H1 (cell line): ENCODE measurements at regions not wholly inside any gene's neighbourhood (a gene's known extent, or its start where the extent isn't known, plus 50 kb on each side); places are given as distances from the start of the nearest gene placed in this dataset.
A peak's percentile ranks its signal among the peaks of the same experiment; 100 is the strongest.

Source experiments
- CTCF ChIA-PET: fragments of 300-600 bp; sonication (Branson Sonifier 250); formaldehyde crosslinking; loops from one replicate; lab custom pipeline; 2021; ENCODE audit not compliant: partially characterized antibody; lab: Charles Lee
- POLR2A ChIA-PET: fragments of 300-600 bp; sonication (Branson Sonifier 250); formaldehyde crosslinking; loops from one replicate; lab custom pipeline; 2021; ENCODE audit warnings: inconsistent platforms; ENCODE audit not compliant: partially characterized antibody; lab: Charles Lee
- DNase-seq, 2 experiments: peaks; one replicate each; pipeline versions ENCODE4 v3.0.0 to v3.0.0-alpha.2; 2010 to 2022; ENCODE audit warnings: low spot score in 2 of 2, low read depth in 1 of 2, mixed read lengths in 1 of 2
- FAIRE-seq: peaks from 2 replicates; lab custom pipeline; 2011; peaks lifted over from hg19 to GRCh38; lab: Jason Lieb, UNC
- H2AFZ ChIP-seq: 2 replicates; pipeline ENCODE4 v1.8.1; 2012; ENCODE audit warnings: low read length, inconsistent platforms
- H2AK5ac ChIP-seq: 2 replicates; pipeline ENCODE4 v1.6.1; 2013; ENCODE audit warnings: low read depth, low read length
- H2BK120ac ChIP-seq: replicated peaks from 2 replicates; pipeline ENCODE3; 2013; ENCODE audit warnings: low read depth, low read length, inconsistent platforms
- H2BK12ac ChIP-seq: 2 replicates; pipeline ENCODE4 v1.6.1; 2013; ENCODE audit warnings: low read depth, low read length
- H2BK15ac ChIP-seq: 2 replicates; pipeline ENCODE4 v1.6.1; 2013; ENCODE audit warnings: low read length
- H2BK20ac ChIP-seq: 2 replicates; pipeline ENCODE4 v1.6.1; 2013; ENCODE audit warnings: low read length
- H2BK5ac ChIP-seq: 2 replicates; pipeline ENCODE4 v1.6.1; 2013; ENCODE audit warnings: low read depth, low read length
- H3K14ac ChIP-seq: 2 replicates; pipeline ENCODE4 v1.6.1; 2013; ENCODE audit warnings: inconsistent platforms; ENCODE audit not compliant: insufficient read length
- H3K18ac ChIP-seq: 2 replicates; pipeline ENCODE4 v1.6.1; 2013; ENCODE audit warnings: low read length; ENCODE audit errors: extremely low read depth
- H3K23ac ChIP-seq: 2 replicates; pipeline ENCODE4 v1.6.1; 2013; ENCODE audit warnings: inconsistent platforms; ENCODE audit not compliant: insufficient read length
- H3K23me2 ChIP-seq: 2 replicates; pipeline ENCODE4 v1.6.1; 2013; ENCODE audit warnings: low read depth, low read length
- H3K27ac ChIP-seq: 2 replicates; pipeline ENCODE4 v1.6.1; 2011; ENCODE audit warnings: low read depth, low read length, inconsistent platforms
- H3K27me3 ChIP-seq, 4 experiments: replicated peaks in 1 of 4; 1 replicate in 1 of 4; 2 replicates in 3 of 4; pipeline versions ENCODE4 v1.6.1 to v1.8.1; 2011 to 2013; ENCODE audit warnings: low read length in 3 of 4, mild to moderate bottlenecking in 3 of 4, inconsistent platforms in 2 of 4, mixed read lengths in 2 of 4, moderate library complexity in 1 of 4; ENCODE audit not compliant: control insufficient read depth in 3 of 4, insufficient read depth in 3 of 4; ENCODE audit errors: extremely low read depth in 1 of 4
- H3K36me3 ChIP-seq, 4 experiments: 2 replicates each; pipeline versions ENCODE4 v1.6.1 to v1.8.1; 2011 to 2013; ENCODE audit warnings: mild to moderate bottlenecking in 4 of 4, low read length in 3 of 4, moderate library complexity in 2 of 4, control low read depth in 1 of 4, inconsistent platforms in 1 of 4; ENCODE audit not compliant: insufficient read depth in 4 of 4, control insufficient read depth in 2 of 4
- H3K4ac ChIP-seq: replicated peaks from 2 replicates; pipeline ENCODE3; 2013; ENCODE audit warnings: low read length, low read depth, mixed read lengths, inconsistent platforms; ENCODE audit not compliant: insufficient read length
- H3K4me1 ChIP-seq, 4 experiments: replicated peaks in 1 of 4; 1 replicate in 1 of 4; 2 replicates in 3 of 4; pipeline versions ENCODE4 v1.6.1 to v1.8.1; 2011 to 2013; ENCODE audit warnings: low read length in 3 of 4, inconsistent platforms in 2 of 4, mixed read lengths in 1 of 4; ENCODE audit not compliant: insufficient read depth in 4 of 4, control insufficient read depth in 3 of 4
- H3K4me2 ChIP-seq, 2 experiments: 2 replicates each; pipeline versions ENCODE4 v1.6.1 to v1.8.1; 2011 to 2013; ENCODE audit warnings: low read depth in 2 of 2, low read length in 2 of 2, control low read depth in 1 of 2, inconsistent platforms in 1 of 2, mild to moderate bottlenecking in 1 of 2; ENCODE audit not compliant: insufficient read depth in 1 of 2
- H3K4me3 ChIP-seq, 4 experiments: fragments of 200-600, 300-600 bp in 1 of 4; sonication (generic), shearing (Covaris generic), sonication (Bioruptor Twin) in 1 of 4; 2 replicates each; pipeline versions ENCODE4 v1.5.1 to v1.8.1; 2011 to 2016; ENCODE audit warnings: low read length in 4 of 4, low read depth in 3 of 4, control low read depth in 2 of 4, inconsistent platforms in 2 of 4, mild to moderate bottlenecking in 2 of 4, mixed read lengths in 1 of 4, moderate library complexity in 1 of 4; ENCODE audit not compliant: insufficient read depth in 2 of 4; ENCODE audit errors: extremely low read depth in 1 of 4
- H3K56ac ChIP-seq: replicated peaks from 2 replicates; pipeline ENCODE3; 2013; ENCODE audit warnings: low read depth, mild to moderate bottlenecking, mixed read lengths, low read length, inconsistent platforms; ENCODE audit not compliant: insufficient read length
- H3K79me1 ChIP-seq: 2 replicates; pipeline ENCODE4 v1.6.1; 2013; ENCODE audit warnings: low read depth, low read length, control low read depth
- H3K79me2 ChIP-seq, 2 experiments: 2 replicates each; pipeline versions ENCODE4 v1.6.1 to v1.8.1; 2012 to 2013; ENCODE audit warnings: low read length in 2 of 2, mild to moderate bottlenecking in 2 of 2, inconsistent platforms in 1 of 2; ENCODE audit not compliant: insufficient read depth in 2 of 2, control insufficient read depth in 1 of 2
- H3K9ac ChIP-seq, 4 experiments: replicated peaks in 1 of 4; 1 replicate in 1 of 4; 2 replicates in 3 of 4; pipeline versions ENCODE4 v1.6.1 to v1.8.1; 2011 to 2013; ENCODE audit warnings: low read depth in 3 of 4, low read length in 3 of 4, control low read depth in 2 of 4, mild to moderate bottlenecking in 2 of 4, moderate library complexity in 2 of 4, inconsistent platforms in 1 of 4; ENCODE audit errors: extremely low read depth in 1 of 4
- H3K9me3 ChIP-seq, 2 experiments: 2 replicates each; pipeline versions ENCODE4 v1.6.1 to v1.8.1; 2012 to 2013; ENCODE audit warnings: mild to moderate bottlenecking in 2 of 2, moderate library complexity in 2 of 2, control low read depth in 1 of 2, inconsistent platforms in 1 of 2, low read depth in 1 of 2, low read length in 1 of 2, mixed read lengths in 1 of 2; ENCODE audit not compliant: insufficient read depth in 2 of 2
- H4K20me1 ChIP-seq, 2 experiments: replicated peaks in 1 of 2; 2 replicates each; pipeline versions ENCODE3 to v1.8.1; 2011 to 2013; ENCODE audit warnings: inconsistent platforms in 2 of 2, low read length in 2 of 2, mild to moderate bottlenecking in 1 of 2; ENCODE audit not compliant: insufficient read depth in 2 of 2, control insufficient read depth in 1 of 2
- H4K5ac ChIP-seq: 2 replicates; pipeline ENCODE4 v1.6.1; 2013; ENCODE audit warnings: low read length, low read depth, mixed read lengths, inconsistent platforms; ENCODE audit not compliant: insufficient read length
- H4K8ac ChIP-seq: 2 replicates; pipeline ENCODE4 v1.8.0; 2013; ENCODE audit warnings: mild to moderate bottlenecking, moderate library complexity, low read length, inconsistent platforms; ENCODE audit not compliant: insufficient read depth; ENCODE audit errors: extremely low read depth
- H4K91ac ChIP-seq: replicated peaks from 2 replicates; pipeline ENCODE3; 2013; ENCODE audit warnings: low read length, mixed read lengths, inconsistent platforms; ENCODE audit not compliant: insufficient read length
- CBX8 ChIP-seq: fragments of 300-800, 300-1000 bp; sonication (generic); IDR thresholded peaks from 2 replicates; pipeline ENCODE4 v1.7.1; 2016; ENCODE audit warnings: low read depth, low read length, borderline replicate concordance
- EZH2 ChIP-seq: fragments of 200-600 bp; sonication (generic); IDR thresholded peaks from 2 replicates; pipeline ENCODE4 v1.7.1; 2012; ENCODE audit warnings: low read depth, mild to moderate bottlenecking, moderate library complexity, low read length, inconsistent platforms; ENCODE audit not compliant: severe bottlenecking
- PHF8 ChIP-seq: fragments of 200-600 bp; sonication (generic); conservative IDR thresholded peaks from 2 replicates; pipeline ENCODE4 v1.7.1; 2012; ENCODE audit warnings: low read depth, mild to moderate bottlenecking, inconsistent platforms, low read length, moderate library complexity
- RFX5 ChIP-seq: IDR thresholded peaks from 2 replicates; pipeline ENCODE4 v1.6.1; 2011; ENCODE audit warnings: low read depth, low read length, improper control_type of control experiment, borderline replicate concordance
- RNF2 ChIP-seq: fragments of 200-900, 300-1000 bp; sonication (generic); IDR thresholded peaks from 2 replicates; pipeline ENCODE4 v1.7.1; 2016; ENCODE audit warnings: borderline replicate concordance, low read depth, mild to moderate bottlenecking, antibody characterized with exemption, low read length; ENCODE audit not compliant: poor library complexity, severe bottlenecking; ENCODE audit errors: missing control alignments
- WGBS, 2 experiments: shearing (Covaris generic) in 1 of 2; methylation state at CpG; one replicate each; pipeline versions ENCODE4 v1.1.6 to v1.1.7; 2013 to 2015; ENCODE audit warnings: low lambda C conversion rate in 2 of 2, mixed read lengths in 2 of 2, inconsistent platforms in 1 of 2, low coverage in 1 of 2, missing lambda C conversion rate in 1 of 2; ENCODE audit not compliant: insufficient replicate concordance in 2 of 2, insufficient coverage in 1 of 2, insufficient read length in 1 of 2; ENCODE audit errors: extremely low coverage in 1 of 2, missing lambda C conversion rate in 1 of 2; 5-methylcytosine and 5-hydroxymethylcytosine counted together

DNA sequence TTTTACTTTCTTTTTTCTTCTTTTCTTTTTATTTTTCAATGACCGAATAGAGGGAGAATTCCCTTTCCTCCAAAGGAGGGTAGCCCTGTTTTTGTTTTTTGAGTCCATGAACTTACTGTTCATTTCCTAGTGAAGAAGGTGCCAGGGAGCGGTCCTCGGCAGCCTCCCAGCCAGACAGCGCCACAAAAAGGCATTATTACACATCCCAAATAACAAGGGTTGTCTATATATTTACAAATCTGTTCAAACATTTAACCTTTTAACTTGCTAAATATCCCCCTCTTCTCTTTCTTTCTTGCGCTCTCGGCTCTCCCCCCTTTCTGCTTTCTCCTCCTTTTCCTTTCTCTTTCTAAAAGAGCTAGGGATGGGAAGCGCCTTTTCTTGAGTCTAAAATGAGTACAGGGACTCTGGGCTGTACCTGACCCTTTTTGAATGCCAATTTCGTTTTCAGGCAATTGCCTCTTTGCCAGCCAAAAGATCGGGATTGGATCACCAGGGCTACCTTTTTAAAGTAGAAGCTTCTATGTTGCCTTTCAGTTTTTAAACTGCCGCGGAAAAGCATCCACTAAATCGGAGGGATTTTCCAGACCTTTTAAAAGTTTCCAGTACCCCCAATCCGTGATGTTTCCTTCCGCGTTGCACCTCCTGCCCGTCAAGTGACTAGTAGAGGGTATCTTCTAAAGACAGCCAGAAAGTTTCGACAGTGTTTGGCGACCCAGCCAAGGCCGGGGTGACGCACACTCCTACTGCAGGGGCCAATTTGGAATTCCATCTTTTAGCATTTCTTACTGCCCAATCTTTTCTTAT is 125.6 kb downstream of the TMEM161B start:
- Histone ChIP-seq H2BK12ac (no peak overlapping the region), H2BK5ac (no peak overlapping the region), H3K56ac (no peak overlapping the region), H4K91ac (no peak overlapping the region), H2BK15ac (no peak overlapping the region), H2BK20ac (no peak overlapping the region), H3K23me2 (peaks cover 12% of the 10 kb centered on the region), H4K5ac (no peak overlapping the region), H3K9me3 (no peaks in the 10 kb centered on the region), H3K18ac (no peak overlapping the region), H3K4me2 (peak overlapping the region; percentile 43 to 69), H3K4ac (no peak overlapping the region), H3K27me3 (peaks cover 31 to 66% (median 55%) of the 10 kb centered on the region in 4 experiments), H3K14ac (no peak overlapping the region), H3K4me3 (peak overlapping the region in 3 of 4 experiments; percentile 3 to 55 (median 7); a peak in 4 of 8 replicates), H3K9ac (no peak overlapping the region), H3K36me3 (no peaks in the 10 kb centered on the region), H2BK120ac (no peak overlapping the region), H4K20me1 (peaks cover 2 to 4% of the 10 kb centered on the region in 2 experiments), H4K8ac (no peak overlapping the region), H3K79me2 (no peaks in the 10 kb centered on the region), H2AK5ac (no peak overlapping the region), H3K27ac (no peak overlapping the region), H3K79me1 (no peaks in the 10 kb centered on the region), H2AFZ (no peak overlapping the region), H3K23ac (no peak overlapping the region), H3K4me1 (peaks cover 6 to 27% (median 17%) of the 10 kb centered on the region in 4 experiments)
- TF ChIP-seq RFX5 (no peak), PHF8 (no peak), RNF2 (peak; percentile 89), EZH2 (peak; percentile 58), CBX8 (peak; percentile 65; the same call in 1 of the 2 replicates)
- peak in 1 of 2 experiments; percentile 46 for DNase-seq
- no peak for FAIRE-seq
- ChIA-PET POLR2A (interaction anchor here (1.0 kb wide), 1 partner anchor 537 kb away, joined by 3 read pairs; no protein-coding TSS in a partner anchor), CTCF (interaction anchor here (0.6 to 2.5 kb wide), 7 partner anchors 47 to 548 kb away, joined by 3 to 9 read pairs (median 4); no protein-coding TSS in a partner anchor)
- 4% methylated on average over 20 of the region's 20 CpGs; no CpG with 5 or more reads in 1 of the 2 experiments for WGBS, 2 experiments
